H1 (cell line): ENCODE measurements at regions not wholly inside any gene's neighbourhood (a gene's known extent, or its start where the extent isn't known, plus 50 kb on each side); places are given as distances from the start of the nearest gene placed in this dataset.

Source experiments
- CBX8 ChIP-seq: fragments of 300-800, 300-1000 bp; sonication (generic); IDR thresholded peaks from 2 replicates; pipeline ENCODE4 v1.7.1; 2016; ENCODE audit warnings: low read depth, low read length, borderline replicate concordance
- CTCF ChIP-seq, 3 experiments: IDR thresholded peaks; 1 replicate in 2 of 3; 2 replicates in 1 of 3; pipeline versions ENCODE4 v1.5.1 to v1.6.1; 2011; ENCODE audit warnings: low read length in 3 of 3, mild to moderate bottlenecking in 3 of 3, inconsistent platforms in 2 of 3, low read depth in 1 of 3, moderate library complexity in 1 of 3; ENCODE audit not compliant: insufficient read depth in 1 of 3; ENCODE audit errors: control extremely low read depth in 1 of 3
- MAFK ChIP-seq: IDR thresholded peaks from 2 replicates; pipeline ENCODE4 v1.6.1; 2012; ENCODE audit warnings: low read depth, mild to moderate bottlenecking, improper control_type of control experiment, low read length
- POLR2A ChIP-seq, 2 experiments: IDR thresholded peaks; 1 replicate in 1 of 2; 2 replicates in 1 of 2; pipeline ENCODE4 v1.6.1; 2011; ENCODE audit warnings: low read depth in 2 of 2, low read length in 2 of 2, mild to moderate bottlenecking in 2 of 2; ENCODE audit errors: control extremely low read depth in 1 of 2
- SRF ChIP-seq: IDR thresholded peaks from 2 replicates; pipeline ENCODE4 v1.6.1; 2011; ENCODE audit warnings: mild to moderate bottlenecking, low read depth, low read length, moderate library complexity

DNA sequence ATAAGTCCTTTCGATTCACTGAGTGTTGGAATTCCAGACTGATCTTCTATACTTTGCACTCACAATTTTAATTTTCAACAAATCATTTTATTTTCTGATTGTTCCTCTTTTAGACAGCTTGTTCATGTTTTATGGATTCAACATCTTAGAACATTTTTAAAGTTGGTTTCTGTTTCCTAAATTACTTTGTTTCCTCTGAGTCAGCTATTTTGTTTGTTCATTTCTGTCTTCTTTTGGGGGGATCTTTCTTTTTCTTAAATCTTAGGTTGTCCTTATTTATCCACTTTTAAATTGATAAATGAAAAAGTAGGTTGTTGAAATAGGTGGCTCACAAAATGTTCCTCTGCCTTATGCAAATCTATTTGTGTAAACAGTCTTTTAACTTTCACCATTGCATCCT lies 160.0 kb downstream of the GALC start:
- TF ChIP-seq POLR2A (IDR thresholded peaks at IDR 0.05; ENCODE audit: control extremely low read depth in 1 of 2, low read depth in 2 of 2, low read length in 2 of 2) (no peak), MAFK (no peak), SRF (no peak), CTCF (IDR thresholded peaks at IDR 0.05; ENCODE audit: control extremely low read depth in 1 of 3, insufficient read depth in 1 of 3, low read depth in 1 of 3, low read length in 3 of 3) (no peak), CBX8 (no peak)
